ENCODE measurements at regions not wholly inside any gene's neighbourhood (a gene's known extent, or its start where the extent isn't known, plus 50 kb on each side); places are given as distances from the start of the nearest gene placed in this dataset.
"Not testable (repeated sequence)": the region's sequence is repeated elsewhere in the genome, so short reads cannot be mapped to it uniquely, and the experiment has no call there.

DNA sequence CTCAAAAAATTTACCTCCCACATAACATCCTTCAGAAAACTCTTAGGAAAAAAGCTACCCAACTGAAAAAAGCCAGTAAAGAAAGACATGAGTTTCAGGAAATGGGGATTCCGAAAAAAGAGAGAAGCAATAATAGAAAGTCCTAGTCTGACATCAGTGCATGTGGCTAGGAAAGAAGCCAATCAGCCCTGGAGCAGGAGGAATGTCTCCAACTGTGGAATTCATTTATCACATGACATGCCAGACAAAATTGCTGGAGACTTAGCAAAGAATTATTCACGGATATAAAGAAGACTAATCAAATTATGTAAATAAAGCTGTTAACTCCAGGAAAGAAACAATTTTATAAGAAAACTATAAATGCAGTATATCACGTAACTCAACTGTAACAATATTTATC, 258.9 kb upstream of the RARB start:
- DNase-seq = no peak

DNA sequence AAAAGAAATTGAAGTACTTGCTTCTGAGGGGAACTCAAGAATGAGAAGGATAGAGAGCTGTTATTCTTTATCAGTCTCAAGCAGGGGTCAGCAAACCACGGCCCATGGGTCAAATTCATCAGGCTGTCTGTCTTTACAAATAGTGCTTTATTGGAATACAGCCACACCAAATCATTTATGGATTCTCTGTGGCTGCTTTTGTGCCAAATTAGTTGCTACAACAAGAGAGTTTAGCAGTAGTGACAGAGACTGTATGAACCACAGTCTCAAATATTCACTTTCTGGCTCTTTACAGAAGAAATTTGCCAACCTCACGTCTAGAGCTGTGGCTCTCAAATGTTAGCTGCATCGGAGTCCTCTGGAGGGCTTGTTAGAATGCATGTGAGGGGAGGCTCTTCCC, 258.0 kb upstream of the RARB start:
- DNase-seq = no peak

DNA sequence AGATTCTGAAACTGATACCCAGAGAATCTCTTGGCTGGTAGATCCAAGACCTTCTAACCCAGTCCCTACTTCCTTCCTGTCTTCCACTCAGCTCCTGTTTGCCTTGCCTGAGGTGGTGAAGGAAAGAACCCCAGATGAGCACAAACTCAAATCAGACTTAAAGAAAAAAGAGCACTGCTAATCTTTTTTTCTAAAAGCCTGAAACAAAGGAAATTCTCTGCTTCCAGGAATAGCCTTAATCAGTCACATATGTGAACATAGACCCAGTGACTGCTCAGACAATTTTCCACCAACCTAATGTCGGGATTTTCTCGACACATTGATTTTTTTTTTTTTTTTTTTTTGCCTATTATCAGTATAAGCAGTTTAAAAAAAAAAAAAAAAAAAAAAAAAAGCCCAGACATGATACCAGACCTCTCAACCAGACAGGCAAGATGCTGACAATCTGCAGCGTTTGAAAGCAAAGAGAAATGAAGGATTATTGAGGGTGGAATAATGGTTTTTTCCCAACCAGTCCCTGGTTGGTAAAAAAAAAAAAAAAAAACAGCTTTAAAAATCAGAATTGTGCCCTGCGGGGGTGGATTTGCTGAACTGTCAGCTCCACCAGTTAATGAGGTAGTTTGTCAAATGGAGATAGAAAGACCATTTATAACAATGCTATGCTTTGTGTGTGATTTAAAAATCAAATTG, 256.8 kb upstream of the RARB start:
- no peak for DNase-seq

DNA sequence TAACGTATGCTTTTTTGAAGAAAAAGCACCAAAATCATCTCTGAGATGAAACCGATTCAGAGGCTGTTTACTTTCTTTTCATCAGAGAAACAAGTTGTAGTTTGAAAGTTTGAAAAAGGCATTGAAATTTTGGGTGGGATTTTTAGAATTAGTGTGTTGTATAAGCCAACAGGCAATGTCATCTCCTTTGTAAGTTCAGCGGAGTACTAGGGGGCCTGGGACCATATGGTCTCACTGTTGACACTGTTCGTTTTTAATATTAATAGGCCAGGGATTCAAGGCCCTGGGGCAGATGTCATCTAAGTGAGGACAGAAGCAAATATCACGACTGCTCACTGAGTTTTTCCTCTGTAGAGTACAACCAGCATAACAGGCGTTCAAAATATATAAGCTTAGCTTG, 256.2 kb upstream of the RARB start:
- DNase-seq = no peak

DNA sequence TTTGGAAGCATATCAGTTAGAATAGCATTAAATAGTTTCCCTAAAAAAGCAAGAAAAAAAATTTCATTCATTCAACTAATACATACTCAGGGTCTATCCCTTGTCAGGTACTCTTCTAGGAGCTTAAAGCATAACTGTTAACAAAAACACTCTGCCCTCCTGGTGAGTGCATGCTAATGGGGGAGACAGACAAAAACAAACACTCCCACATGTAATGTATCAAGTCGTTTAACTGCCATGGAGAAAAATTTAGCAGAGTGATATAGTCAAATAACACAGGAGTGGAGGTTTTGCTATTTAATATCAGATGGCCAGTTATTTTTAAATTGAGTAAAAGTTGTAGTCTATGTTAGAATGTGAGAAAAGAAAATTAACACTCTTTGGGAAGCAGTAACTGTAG, 254.5 kb upstream of the RARB start:
- DNase-seq = no peak

DNA sequence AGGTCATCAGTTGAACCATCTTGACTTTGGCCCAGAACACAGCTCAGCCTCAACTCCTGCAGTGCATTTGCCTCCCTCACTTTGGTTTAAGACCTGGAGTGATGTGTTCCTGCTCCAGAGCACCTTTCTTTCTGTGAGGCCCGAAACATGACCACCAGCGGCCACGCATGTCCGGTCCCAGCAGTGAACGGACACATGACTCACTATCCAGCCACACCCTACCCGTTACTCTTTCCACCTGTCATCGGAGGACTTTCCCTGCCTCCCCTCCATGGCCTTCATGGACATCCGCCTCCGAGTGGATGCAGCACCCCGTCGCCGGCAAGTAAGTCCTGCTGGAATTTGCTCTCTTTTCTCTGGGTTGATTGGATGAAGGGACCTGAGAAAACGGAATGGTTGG, 253.8 kb upstream of the RARB start:
- no peak for DNase-seq

DNA sequence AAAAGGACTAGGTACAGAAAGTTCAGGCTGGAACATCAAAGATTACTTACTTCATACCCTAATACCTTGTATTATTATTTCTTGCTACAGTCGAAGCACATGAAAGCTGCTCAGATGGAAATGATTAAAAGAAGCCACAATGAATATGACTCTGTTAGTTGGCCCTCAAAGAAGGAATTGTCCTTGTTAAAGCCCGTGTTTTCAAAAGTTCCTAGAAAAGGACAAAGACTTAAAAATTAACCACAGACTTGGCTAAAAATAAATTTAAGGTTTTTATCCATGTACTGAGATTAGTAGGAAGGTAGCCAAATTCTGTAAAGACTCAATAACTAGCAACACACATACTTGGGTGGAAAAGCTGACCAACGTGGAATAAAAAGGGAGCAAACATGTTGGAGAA, 251.0 kb upstream of the RARB start:
- DNase-seq = no peak

DNA sequence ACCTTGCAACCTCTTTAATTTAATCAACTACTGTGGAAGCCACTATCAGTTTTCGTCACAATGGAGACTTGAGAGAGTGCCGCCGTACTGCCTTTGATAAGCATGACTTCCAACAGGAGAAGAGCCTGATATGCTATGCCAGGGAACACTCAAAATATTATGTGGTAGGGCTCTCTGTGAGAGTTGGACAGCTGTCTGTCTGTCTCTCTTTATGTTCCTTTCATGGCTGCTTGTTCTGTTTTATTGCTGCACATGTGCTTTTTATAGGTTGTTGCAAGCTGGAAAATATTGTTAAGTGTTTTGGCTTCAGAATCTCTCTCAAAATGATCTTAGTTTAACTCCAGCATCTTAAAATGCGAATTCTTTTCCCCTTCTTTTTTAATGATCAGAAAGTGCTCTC, 249.4 kb upstream of the RARB start:
- DNase-seq = no peak

DNA sequence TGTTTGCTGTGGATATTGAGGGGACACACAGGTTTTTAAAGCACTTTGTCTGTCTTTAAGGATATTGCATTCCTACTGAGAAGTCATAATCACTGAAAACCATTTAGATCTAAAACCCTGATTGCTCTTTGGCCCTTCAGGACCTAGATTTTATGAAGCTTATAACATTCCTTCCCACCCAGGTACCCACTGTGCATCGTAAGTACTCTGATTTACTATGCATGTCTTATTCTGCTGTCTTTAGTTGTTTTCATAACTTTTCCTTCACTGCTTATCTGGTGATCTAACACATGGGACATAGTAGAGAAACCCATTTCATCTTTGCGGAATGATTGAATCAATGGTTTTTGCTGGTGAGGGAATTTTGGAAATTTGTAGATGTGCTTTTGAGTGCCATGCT, 247.0 kb upstream of the RARB start:
- DNase-seq = no peak

DNA sequence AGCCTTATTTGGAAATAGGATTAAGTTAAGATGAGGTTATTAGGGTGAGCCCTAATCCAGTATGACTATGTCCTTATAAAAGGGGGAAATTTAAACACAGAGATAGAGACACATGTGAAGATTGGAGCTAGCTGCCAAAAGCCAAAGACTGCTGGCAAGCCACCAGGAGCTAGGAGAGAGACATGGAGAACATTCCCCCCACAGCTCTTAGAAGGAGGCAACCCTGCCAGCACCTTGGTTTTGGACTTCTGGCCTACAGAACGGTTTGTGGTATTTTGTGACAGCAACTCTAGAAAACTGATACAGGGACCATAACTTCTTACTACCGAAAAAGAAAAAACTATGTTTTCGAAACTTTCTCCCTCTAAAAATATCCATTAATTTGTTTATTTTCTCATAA, 245.3 kb upstream of the RARB start:
- DNase-seq = no peak

DNA sequence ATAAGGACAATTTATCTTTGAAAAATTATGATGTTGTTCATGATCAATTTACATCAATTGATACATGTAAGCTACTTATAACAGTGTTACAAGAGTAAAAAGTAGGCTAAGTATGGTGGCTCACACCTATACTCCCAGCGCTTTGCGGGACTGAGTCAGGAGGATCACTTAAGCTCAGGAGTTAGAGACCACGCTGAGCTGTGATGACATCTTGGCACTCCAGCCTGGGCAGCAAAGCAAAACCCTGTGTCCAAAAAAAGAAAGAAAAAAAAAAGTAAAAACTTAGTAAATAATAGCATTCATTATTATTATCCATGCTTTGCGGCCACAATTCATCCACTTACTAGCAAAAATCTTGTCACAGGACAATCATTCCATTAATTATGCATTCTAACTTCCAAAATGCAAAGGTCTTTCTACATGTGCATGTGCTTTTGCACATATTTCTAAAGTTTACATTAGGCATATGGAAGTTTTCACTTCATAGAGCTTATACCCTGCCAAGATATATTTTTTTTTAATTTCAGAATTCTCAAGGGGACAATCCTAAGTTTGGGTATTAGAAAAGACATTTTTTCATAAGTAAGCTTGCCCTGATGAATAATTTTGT, 243.3 kb upstream of the RARB start:
- DNase-seq = no peak

DNA sequence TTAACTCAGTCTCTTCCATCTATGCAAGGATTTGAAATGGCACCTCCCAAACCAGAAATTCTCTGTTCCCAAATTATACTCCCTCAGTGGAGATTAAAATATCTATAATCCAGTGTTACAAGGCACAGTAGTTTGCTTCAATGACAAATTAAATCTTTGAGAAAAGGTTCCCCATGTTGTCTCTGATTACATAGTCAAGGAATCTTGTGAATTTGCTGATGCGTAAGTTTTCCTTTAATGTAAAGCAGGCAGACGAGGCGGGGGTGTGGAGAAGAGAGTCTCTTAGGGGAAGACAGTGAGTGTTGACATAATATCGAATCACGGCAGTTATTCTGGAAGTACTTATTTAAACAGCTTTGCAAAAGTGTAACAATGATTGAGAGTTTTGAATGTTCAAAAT, 236.4 kb upstream of the RARB start:
- no peak for DNase-seq

DNA sequence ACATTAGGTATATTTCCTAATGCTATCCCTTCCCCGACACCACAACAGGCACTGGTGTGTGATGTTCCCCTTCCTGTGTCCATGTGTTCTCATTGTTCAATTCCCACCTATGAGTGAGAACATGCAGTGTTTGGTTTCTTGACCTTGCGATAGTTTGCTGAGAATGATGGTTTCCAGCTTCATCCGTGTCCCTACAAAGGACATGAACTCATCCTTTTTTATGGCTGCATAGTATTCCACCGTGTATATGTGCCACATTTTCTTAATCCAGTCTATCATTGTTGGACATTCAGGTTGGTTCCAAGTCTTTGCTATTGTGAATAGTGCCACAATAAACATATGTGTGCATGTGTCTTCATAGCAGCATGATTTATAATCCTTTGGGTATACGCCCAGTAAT, 228.5 kb upstream of the RARB start:
- DNase-seq = not testable (repeated sequence)

DNA sequence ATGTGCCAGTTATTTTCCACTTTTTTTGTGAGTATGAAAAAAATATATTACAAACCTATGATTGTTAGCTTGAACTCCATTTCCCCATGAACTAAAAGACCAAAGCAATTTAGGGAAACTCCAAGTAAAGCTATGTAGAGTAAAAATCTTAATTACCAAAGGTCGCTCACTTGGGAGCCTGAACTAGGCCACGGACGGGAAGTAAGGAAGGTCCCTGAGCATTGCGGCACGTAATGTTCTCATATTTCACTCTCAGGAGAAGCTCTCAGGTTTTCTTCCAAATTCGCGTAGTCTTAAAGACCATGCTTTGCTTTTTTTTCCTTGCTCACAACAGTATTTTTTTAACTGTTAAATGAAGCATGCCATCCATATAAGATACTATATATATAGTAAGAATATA, 215.3 kb upstream of the RARB start:
- no peak for DNase-seq

DNA sequence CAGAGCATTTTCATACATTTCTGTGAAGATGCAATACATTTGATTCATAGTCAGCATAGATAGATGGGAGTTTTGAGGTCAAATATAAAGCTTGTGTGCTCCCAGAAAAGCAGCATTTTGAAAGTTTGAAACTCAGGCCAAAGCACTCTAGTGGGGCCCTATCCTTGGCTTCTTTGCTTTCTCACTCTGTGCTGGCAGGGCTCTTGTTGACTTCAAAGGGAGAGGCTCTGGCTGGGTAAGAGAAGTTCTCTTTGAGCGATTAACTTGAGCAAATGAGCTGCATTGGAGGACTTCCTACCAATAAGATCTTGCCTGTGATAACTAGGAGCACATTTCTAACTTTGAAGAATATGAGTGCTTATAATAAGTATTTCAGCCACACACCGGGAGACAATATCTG, 214.0 kb upstream of the RARB start:
- no peak for DNase-seq

DNA sequence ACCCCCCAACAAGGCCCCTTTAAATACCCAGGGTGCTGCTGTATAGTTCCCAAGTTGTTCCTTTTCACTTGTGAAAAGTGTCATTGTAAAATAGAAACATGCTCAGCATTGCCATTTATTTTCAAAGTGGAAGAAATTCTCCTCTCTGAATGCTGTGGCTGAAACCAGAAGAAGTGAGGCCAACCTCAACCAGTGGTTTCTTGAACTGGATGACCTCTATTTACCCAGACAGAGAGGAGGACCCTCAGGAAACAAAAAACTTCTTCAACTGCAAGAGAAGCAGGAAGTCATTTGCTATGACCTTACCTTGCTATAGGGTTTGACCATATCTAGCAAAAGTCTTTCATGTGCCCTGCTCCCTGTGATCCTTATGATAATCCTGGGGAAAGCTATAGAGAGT, 209.7 kb upstream of the RARB start:
- no peak for DNase-seq

DNA sequence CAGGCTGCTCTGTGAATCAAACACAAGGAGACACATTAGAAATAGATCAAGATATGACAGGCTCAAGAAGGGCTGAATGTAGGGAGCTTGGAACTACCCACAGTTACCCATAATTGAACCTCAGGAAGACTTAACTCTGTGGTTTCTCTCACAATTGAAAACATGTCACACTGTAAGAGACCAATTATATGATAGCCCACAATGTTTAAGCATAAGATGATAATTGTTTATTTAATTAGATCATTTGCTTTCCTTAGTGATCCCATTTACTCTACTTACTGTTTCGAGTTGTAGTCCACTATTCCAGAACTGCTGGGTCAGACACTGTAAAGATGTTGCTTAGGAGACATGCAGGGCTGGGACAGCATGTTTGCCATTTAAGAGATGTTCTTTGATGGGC, 201.3 kb upstream of the RARB start:
- no peak for DNase-seq

DNA sequence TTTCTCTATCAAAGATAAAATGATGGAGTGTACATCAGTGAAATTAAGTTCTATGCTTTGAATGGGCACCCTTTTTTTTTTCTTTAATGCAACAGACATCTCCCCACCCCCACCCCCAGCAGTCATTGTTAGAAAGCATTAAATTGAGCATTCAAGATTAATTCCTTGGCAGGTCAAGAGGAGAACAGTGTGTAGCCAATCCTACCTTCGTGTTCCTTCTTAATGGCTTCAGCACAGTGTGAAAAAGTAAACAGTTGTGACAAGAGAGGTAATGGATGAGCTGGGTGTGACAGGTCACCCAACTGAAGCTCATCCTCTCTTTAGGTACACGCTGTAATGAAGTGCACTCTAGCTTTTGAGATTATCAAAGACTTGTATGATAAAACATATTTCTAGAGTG, 198.5 kb upstream of the RARB start:
- no peak for DNase-seq

DNA sequence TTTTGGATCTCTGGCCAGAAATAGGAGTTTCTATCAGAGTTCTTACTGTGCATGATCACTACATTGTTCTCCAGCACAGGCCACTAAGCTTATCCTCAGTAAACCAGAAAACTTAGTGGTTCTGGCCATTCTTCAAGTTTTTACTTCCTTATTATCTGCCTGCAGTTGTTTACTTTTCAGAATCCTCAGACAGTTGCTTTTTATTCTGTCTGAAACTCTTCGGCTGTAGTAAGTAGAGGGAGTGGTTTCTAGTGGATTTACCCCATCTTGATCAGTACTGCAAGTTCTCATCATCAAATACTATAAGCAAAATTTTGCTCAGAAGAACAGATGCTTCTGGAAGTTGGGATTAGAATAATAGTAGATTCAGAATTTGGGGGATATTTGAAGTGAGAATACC, 193.0 kb upstream of the RARB start:
- no peak for DNase-seq

DNA sequence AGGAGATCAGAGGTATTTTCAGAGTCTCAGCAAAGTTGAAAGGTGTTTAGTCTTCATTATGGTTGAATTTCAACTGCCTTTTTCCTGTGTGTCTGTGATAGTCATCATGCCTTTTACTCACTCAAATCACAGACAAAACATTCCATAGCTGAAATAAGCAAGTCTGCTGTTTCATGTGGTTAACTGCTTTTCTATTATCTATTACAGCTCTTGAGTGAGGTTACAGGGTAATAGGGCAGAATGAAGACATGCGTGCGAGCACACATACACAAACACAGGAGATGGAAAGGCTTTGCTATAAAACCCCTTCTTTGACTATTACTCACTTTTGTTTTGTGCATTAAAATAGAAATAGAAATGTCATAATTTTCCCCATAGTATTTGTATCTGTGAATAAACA, 192.6 kb upstream of the RARB start:
- no peak for DNase-seq

DNA sequence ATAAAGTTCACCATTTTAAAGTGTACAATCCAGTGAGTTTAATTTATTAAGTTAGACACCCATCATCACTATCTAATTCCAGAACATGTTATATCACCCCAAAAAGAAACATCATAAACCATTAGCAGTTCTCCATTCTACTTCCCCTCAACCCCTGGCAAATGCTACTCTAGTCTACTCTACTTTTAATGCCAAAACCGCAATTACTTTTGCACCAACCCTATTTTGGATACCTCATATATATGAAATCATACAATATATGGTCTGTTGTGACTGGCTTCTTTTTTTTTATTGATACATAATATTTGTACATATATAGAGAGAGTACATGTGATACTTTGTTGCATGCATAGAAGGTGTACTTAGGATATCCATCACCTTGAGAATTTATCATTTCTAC, 190.5 kb upstream of the RARB start:
- no peak for DNase-seq

DNA sequence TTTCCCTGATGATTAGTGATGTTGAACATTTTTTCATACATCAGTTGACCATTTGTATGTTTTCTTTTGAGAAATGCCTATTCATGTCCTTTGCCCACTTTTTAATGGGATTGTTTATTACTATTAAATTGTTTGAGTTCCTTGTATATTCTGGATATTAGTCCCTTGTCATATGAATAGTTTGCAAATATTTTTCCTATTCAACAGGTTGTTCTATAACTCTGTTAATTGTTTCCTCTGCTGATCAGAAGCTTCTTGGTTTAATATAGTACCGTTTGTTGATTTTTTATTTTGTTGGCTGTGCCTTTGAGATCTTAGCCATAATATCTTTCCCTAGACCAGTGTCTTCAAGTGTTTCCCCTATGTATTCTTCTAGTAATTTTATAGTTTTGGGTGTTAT, 189.0 kb upstream of the RARB start:
- DNase-seq = no peak

DNA sequence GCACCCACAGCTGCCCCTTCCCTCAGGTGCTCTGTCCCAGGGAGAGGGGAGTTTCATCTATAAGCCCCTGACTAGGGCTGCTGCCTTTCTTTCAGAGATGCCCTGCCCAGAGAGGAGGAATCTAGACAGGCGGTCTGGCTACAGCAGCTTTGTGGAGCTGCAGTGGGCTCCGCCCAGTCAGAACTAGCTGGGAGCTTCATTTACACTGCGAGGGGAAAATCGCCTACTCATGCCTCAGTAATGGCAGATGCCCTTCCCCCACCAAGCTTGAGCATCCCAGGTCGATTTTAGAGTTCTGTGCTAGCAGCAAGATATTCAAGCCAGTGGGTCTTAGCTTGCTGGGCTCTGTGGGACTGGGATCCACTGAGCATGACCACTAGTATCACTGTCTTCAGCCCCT, 181.2 kb upstream of the RARB start:
- DNase-seq = no peak

DNA sequence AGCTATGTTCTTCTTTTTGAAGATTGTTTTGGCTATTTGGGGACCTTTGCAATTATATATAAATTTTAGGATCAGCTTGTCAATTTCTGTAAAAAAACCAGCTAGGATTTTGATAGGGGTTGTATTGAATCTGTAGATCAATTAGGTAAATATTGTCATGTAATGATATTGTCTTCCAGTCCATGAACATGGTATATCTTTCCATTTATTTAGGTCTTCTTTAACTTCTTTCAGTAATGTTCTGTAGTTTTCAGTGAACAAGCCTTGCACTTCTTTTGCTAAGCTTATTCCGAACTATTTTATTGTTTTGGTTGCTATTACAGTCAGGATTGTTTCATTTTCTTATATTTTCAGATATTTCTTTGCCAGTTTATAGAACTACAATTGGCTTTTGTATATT, 175.8 kb upstream of the RARB start:
- DNase-seq = no peak

DNA sequence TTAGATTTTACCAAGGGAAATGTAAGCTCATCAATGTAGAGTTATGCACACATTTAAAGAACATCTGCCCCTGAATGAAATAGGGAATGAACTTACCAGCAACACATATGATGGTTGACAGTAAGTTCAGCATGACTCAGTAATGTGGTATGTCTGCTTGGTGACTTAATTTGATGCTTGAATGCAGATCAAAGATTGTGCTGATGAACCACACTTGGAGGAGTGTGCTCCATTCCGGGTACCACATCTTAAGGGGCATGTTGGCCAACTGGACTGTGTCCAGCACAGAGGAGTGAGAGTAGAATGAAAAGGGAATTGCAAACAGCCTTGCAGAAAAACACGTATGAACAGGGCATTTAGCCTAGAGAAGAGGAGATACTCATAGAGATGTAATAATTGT, 171.0 kb upstream of the RARB start:
- no peak for DNase-seq

DNA sequence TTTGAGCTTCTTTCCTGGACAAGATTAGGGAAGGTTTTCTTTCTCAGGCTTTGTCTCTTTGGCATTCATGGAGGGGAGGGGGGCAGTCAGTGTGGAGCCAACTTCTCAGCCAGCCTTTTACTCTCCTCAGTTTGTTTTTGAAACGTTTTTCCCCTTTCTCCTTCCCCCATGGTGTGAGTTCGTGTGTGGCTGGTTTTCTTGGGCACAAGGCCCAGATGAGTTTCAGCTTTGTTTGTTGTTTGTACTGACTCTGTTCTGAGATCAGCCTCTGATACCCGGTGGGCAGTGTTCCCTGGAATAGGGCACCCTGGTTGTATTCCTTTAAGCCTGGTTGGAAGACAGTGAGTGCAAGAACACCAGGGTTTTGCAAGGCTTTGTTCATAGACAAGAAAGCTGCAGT, 168.2 kb upstream of the RARB start:
- DNase-seq = no peak

Measured in activated CD8-positive, alpha-beta memory T cell treated with anti-CD3 and anti-CD28 coated beads for 24 hours (primary cell).